NCI-H2107 (cell line): ENCODE measurements at regions not wholly inside any gene's neighbourhood (a gene's known extent, or its start where the extent isn't known, plus 50 kb on each side); places are given as distances from the start of the nearest gene placed in this dataset.

ENCODE experiments used
- DNase-seq: peaks from one replicate; lab custom pipeline; 2025; lab: John Stamatoyannopoulos, UW

- no peak for DNase-seq
Measured at GRCh38 chr10:75294518-75294865, 58.7 kb upstream of the COMTD1 start.

- no peak for DNase-seq
Measured at GRCh38 chr10:75294031-75294437, 58.3 kb upstream of the COMTD1 start.

GRCh38 chr10:75293446-75293820 is 57.7 kb upstream of the COMTD1 start:
- DNase-seq = no peak

GRCh38 chr10:75292794-75293445 is 57.2 kb upstream of the COMTD1 start:
- no peak for DNase-seq

GRCh38 chr10:75291805-75292204 is 56.0 kb upstream of the COMTD1 start:
- no peak for DNase-seq

- no peak for DNase-seq
Measured at GRCh38 chr10:75288140-75288711, 52.5 kb upstream of the COMTD1 start.

- DNase-seq = no peak
Measured at GRCh38 chr10:75287697-75288096, 51.9 kb upstream of the COMTD1 start.

GRCh38 chr10:75286901-75287300 is 51.1 kb upstream of the COMTD1 start:
- DNase-seq = no peak
